ENCODE measurements at regions not wholly inside any gene's neighbourhood (a gene's known extent, or its start where the extent isn't known, plus 50 kb on each side); places are given as distances from the start of the nearest gene placed in this dataset.

DNA sequence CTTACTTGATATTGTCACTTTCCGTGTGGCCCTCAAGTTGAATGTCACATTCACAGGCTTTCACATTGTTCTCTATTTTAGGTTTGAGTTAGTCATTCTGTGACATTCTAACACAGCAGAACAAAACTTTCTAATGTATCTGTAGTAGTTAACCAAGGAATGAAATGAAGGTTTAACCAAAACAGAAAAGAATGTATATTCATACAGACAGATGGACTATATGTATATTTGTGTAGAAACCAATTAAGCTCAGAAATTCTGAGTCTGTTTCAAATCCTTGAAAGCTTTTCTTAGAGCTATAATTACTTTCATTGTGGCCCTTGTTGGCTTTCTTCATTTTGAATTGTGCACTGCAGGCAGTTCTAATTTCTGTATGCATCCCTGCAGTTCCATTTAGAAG, 654.7 kb downstream of the LRRC70 start:
- BruUV-seq (replicated peaks) = no TSS peak
- no peak overlapping the region for H3K4me2 ChIP-seq (ENCODE audit: control insufficient read depth, insufficient read depth)
- H3K27me3 ChIP-seq (replicated peaks in 1 of 2; ENCODE audit: control insufficient read depth in 2 of 2, insufficient read depth in 2 of 2, low read length in 1 of 2) = no peaks in the 10 kb centered on the region
- ChIA-PET SMC1A (ENCODE audit: uncharacterized antibody, unreplicated experiment) (interaction anchor here (1.4 kb wide), 1 partner anchor 12 kb away, joined by 8 read pairs; no protein-coding TSS in a partner anchor), CTCF (no interaction called here), RAD21 (ENCODE audit: unreplicated experiment) (no interaction called here), POLR2A (no interaction called here)
- DNase-seq (ENCODE audit: low read depth, low spot score) = no peak
- no peaks in the 10 kb centered on the region for H4K20me1 ChIP-seq (ENCODE audit: control insufficient read depth, insufficient read depth)
- H3K9me3 ChIP-seq (replicated peaks; ENCODE audit: control insufficient read depth, insufficient read depth, low read length) = no peaks in the 10 kb centered on the region
- ATAC-seq = no peak
- no peak overlapping the region for H3K4me3 ChIP-seq
- no peaks in the 10 kb centered on the region for H3K36me3 ChIP-seq (ENCODE audit: control insufficient read depth in 2 of 2, insufficient read depth in 2 of 2, low read length in 1 of 2)
- H3K27ac ChIP-seq (ENCODE audit: control insufficient read depth, insufficient read depth) = no peak overlapping the region
- intact Hi-C loops (cut with micrococcal nuclease; ENCODE audit: unreplicated experiment) (no loop called here), in situ Hi-C loops (cut with MboI) (no loop called here)
- no peaks in the 10 kb centered on the region for H3K4me1 ChIP-seq (ENCODE audit: control insufficient read depth, insufficient read depth, low read length)
- no peak overlapping the region for H2AFZ ChIP-seq (ENCODE audit: control insufficient read depth, low read depth, low read length)
- WGBS (ENCODE audit: insufficient coverage, insufficient replicate concordance, low lambda C conversion rate, missing lambda C conversion rate) = 25% methylated on average over 1 of the region's 1 CpG
- H3K79me2 ChIP-seq (ENCODE audit: control insufficient read depth, insufficient read depth, low read length) = no peaks in the 10 kb centered on the region
- no peak for FAIRE-seq
- no peak overlapping the region for H3K9ac ChIP-seq (ENCODE audit: control insufficient read depth, insufficient read depth, low read length)
- TF ChIP-seq, protein P1, sequence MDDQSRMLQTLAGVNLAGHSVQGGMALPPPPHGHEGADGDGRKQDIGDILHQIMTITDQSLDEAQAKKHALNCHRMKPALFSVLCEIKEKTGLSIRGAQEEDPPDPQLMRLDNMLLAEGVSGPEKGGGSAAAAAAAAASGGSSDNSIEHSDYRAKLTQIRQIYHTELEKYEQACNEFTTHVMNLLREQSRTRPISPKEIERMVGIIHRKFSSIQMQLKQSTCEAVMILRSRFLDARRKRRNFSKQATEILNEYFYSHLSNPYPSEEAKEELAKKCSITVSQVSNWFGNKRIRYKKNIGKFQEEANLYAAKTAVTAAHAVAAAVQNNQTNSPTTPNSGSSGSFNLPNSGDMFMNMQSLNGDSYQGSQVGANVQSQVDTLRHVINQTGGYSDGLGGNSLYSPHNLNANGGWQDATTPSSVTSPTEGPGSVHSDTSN (IDR thresholded peaks at IDR 0.05; ENCODE audit: insufficient replicate concordance, low read depth, low read length) = no peak
- TF ChIP-seq NFYA (IDR thresholded peaks at IDR 0.05; ENCODE audit: borderline replicate concordance, low read depth, low read length) = no peak
- TF ChIP-seq IKZF2 (IDR thresholded peaks at IDR 0.05) = no peak
- no peak for TF ChIP-seq ESRRA (IDR thresholded peaks at IDR 0.05; ENCODE audit: low read length)
- no peak for TF ChIP-seq EZH2 (IDR thresholded peaks at IDR 0.05; ENCODE audit: borderline replicate concordance, control insufficient read depth, low read depth, low read length)
- no peak for TF ChIP-seq NBN (IDR thresholded peaks at IDR 0.05)
- TF ChIP-seq FOXM1 (IDR thresholded peaks at IDR 0.05; ENCODE audit: low read depth, low read length) = no peak
- no peak for TF ChIP-seq MYC (IDR thresholded peaks at IDR 0.05; ENCODE audit: insufficient read depth, insufficient read length, insufficient replicate concordance, low read length, severe bottlenecking)
- TF ChIP-seq, protein P2, sequence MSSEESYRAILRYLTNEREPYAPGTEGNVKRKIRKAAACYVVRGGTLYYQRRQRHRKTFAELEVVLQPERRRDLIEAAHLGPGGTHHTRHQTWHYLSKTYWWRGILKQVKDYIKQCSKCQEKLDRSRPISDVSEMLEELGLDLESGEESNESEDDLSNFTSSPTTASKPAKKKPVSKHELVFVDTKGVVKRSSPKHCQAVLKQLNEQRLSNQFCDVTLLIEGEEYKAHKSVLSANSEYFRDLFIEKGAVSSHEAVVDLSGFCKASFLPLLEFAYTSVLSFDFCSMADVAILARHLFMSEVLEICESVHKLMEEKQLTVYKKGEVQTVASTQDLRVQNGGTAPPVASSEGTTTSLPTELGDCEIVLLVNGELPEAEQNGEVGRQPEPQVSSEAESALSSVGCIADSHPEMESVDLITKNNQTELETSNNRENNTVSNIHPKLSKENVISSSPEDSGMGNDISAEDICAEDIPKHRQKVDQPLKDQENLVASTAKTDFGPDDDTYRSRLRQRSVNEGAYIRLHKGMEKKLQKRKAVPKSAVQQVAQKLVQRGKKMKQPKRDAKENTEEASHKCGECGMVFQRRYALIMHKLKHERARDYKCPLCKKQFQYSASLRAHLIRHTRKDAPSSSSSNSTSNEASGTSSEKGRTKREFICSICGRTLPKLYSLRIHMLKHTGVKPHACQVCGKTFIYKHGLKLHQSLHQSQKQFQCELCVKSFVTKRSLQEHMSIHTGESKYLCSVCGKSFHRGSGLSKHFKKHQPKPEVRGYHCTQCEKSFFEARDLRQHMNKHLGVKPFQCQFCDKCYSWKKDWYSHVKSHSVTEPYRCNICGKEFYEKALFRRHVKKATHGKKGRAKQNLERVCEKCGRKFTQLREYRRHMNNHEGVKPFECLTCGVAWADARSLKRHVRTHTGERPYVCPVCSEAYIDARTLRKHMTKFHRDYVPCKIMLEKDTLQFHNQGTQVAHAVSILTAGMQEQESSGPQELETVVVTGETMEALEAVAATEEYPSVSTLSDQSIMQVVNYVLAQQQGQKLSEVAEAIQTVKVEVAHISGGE (CRISPR knock-in tag; IDR thresholded peaks at IDR 0.05) = no peak
- TF ChIP-seq, protein P3, sequence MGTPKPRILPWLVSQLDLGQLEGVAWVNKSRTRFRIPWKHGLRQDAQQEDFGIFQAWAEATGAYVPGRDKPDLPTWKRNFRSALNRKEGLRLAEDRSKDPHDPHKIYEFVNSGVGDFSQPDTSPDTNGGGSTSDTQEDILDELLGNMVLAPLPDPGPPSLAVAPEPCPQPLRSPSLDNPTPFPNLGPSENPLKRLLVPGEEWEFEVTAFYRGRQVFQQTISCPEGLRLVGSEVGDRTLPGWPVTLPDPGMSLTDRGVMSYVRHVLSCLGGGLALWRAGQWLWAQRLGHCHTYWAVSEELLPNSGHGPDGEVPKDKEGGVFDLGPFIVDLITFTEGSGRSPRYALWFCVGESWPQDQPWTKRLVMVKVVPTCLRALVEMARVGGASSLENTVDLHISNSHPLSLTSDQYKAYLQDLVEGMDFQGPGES (IDR thresholded peaks at IDR 0.05) = no peak
- TF ChIP-seq, protein P4, sequence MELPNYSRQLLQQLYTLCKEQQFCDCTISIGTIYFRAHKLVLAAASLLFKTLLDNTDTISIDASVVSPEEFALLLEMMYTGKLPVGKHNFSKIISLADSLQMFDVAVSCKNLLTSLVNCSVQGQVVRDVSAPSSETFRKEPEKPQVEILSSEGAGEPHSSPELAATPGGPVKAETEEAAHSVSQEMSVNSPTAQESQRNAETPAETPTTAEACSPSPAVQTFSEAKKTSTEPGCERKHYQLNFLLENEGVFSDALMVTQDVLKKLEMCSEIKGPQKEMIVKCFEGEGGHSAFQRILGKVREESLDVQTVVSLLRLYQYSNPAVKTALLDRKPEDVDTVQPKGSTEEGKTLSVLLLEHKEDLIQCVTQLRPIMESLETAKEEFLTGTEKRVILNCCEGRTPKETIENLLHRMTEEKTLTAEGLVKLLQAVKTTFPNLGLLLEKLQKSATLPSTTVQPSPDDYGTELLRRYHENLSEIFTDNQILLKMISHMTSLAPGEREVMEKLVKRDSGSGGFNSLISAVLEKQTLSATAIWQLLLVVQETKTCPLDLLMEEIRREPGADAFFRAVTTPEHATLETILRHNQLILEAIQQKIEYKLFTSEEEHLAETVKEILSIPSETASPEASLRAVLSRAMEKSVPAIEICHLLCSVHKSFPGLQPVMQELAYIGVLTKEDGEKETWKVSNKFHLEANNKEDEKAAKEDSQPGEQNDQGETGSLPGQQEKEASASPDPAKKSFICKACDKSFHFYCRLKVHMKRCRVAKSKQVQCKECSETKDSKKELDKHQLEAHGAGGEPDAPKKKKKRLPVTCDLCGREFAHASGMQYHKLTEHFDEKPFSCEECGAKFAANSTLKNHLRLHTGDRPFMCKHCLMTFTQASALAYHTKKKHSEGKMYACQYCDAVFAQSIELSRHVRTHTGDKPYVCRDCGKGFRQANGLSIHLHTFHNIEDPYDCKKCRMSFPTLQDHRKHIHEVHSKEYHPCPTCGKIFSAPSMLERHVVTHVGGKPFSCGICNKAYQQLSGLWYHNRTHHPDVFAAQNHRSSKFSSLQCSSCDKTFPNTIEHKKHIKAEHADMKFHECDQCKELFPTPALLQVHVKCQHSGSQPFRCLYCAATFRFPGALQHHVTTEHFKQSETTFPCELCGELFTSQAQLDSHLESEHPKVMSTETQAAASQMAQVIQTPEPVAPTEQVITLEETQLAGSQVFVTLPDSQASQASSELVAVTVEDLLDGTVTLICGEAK (IDR thresholded peaks at IDR 0.05; ENCODE audit: borderline replicate concordance) = no peak
- TF ChIP-seq NFIC (IDR thresholded peaks at IDR 0.05; ENCODE audit: low read depth, low read length) = no peak

Data from GM12878 (cell line).